ENCODE measurements at regions not wholly inside any gene's neighbourhood (a gene's known extent, or its start where the extent isn't known, plus 50 kb on each side); places are given as distances from the start of the nearest gene placed in this dataset.
"Not testable (repeated sequence)": the region's sequence is repeated elsewhere in the genome, so short reads cannot be mapped to it uniquely, and the experiment has no call there.

DNA sequence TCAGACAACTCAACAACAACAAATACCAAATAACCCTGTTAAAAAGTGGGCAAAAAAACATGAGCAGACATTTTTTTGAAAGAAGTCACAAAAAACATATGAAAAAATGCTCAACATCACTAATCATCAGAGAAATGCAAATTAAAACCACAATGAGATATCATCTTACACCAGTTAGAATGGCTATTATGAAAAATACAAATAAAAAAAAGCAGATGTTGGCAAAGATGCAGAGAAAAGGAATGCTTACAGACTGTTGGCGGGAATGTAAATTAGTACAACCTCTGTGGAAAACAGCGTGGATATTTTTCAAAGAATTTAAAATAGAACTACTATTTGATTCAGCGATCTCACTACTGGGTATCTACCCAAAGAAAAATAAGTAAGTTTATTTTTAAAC lies 114.0 kb downstream of the SLC38A4 start:
- no peak for DNase-seq

DNA sequence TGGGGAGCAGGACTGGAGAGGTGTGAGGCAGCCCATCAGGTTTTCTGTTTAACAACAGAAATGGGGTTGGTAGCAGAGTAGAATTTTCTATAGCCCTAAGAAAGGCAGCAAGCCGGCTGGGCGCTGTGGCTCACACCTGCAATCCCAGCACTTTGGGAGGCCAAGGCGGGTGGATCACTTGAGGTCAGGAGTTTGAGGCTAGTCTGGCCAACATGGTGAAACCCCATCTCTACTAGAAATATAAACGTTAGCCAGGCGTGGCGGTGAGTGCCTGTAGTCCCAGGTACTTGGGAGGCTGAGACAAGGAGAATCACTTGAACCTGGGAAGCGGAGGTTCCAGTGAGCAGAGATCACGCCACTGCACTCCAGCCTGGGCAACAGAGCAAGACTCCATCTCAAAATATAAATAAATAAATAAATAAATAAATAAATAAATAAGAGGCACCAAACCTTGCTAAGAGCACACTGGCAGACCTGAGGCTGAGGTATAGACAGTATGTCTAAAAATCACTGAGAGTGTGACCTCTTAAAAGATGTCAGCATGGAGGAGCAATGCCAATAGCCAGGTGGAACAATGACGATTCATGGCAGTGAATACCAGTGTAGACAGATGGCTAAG lies 115.6 kb downstream of the SLC38A4 start:
- no peak for DNase-seq

GRCh38 chr12:46702581-46703344 lies 123.0 kb downstream of the SLC38A4 start:
- no peak for DNase-seq

GRCh38 chr12:46701356-46701755 lies 124.4 kb downstream of the SLC38A4 start:
- DNase-seq, result no peak

DNA sequence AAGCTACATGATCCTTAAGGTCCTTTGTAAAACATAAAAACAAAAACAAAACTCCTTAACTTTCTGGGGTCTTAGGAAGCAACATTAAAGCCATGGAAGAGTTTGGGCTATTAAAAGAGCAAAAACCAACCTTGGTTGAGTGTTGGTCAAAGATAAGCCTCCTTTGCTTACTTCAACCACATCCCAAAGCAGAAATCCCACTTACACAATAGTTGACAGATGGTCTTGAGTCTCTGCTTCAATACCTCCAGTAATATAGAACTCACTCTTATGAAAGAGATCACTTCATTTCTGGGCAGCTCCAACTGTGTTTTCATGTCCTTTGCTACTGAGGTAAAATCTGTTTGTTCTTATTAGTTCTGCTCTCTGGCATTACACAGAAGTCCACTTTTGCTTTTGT lies 125.8 kb downstream of the SLC38A4 start:
- DNase-seq, result no peak

DNA sequence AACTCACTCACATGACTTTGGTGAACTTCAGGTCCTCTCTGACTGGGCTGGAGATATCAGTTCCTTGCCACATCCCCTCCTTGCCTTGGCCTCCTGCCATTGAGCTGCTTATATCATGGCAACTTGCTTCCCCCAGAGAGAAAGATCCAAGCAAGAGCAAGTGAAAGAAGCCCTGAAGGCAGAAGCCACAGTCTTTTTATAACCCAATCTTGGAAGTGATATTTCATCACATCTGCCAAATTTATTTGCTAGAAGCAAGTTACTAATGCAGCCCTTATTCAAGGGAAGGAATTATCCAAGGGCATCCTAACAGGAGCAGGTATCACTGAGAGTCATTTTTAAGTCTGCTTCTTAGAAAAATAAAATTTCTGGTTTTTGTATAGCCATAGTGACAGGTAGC lies 127.8 kb downstream of the SLC38A4 start:
- DNase-seq, result no peak

- no peak for DNase-seq
Observed at GRCh38 chr12:46693518-46693917, 132.3 kb downstream of the SLC38A4 start.

- DNase-seq, result no peak
Observed at GRCh38 chr12:46693034-46693433, 132.8 kb downstream of the SLC38A4 start.

DNA sequence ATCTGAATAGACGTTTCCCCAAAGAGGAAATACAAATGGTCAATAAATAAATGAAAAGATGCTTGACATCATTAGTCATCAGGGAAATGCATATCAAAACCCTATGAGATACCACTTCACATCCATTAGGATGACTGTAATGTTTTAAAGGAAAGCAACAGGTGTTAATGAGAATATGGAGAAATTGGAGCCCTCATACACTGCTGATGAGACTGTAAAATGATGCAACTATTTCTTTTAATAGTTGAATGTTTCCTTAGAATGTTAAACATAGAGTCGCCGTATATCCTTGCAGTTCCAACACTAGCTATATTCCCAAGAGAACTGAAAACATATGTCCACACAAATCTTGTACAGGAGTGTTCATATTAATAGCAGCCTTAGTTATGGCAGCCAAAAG lies 133.2 kb downstream of the SLC38A4 start:
- no peak for DNase-seq

DNA sequence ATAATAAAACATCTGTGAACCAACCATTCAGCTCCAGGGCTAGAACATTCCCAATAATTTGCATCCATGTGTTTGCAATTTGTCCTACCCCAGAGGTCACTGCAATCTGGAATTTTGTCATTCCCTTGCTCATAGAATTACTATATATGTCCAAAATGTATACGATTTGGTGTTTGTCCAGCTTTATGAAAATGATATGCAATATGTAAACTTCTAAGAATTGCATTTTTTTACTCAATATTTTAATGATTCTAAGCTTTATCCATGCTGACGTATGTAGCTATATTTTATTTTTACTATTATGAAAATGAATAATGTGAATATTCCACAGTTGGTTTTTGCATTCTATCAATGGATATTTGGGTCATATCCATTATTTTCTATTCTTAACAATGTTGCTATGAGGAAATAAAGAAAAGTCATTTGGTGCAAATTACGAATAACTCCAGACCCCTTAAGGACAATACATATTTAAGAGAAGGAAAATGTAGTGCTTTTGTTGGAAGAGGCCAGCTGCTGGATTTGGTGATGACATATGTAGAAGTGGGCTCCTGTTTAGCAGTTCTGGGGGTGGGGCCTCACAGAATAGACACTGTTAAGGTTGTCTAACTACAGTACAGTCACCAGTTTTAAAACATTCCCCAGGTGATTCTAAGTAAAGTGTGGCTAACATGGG lies 139.4 kb downstream of the SLC38A4 start:
- DNase-seq, result no peak

GRCh38 chr12:46684243-46684642 lies 141.6 kb downstream of the SLC38A4 start:
- DNase-seq, result not testable (repeated sequence)

DNA sequence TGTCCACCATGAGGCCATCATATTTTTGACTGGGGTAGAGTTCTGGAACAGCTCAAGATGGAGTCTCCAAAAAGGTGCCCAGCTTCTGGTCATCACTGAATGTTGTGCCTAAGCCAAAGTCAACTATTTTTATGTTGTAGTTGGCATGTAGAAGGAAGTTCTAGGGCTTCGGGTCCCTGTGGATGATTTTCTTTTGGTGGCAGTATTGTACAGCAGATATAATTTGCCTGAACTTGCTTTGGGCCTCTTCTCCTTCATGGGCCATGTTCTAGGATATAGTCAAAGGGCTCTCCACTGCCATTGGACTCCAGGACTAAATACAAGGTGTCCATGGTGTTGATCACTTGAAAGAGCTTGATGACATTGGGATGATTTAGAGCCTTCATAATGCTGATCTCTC lies 143.6 kb downstream of the SLC38A4 start:
- DNase-seq, result no peak

DNA sequence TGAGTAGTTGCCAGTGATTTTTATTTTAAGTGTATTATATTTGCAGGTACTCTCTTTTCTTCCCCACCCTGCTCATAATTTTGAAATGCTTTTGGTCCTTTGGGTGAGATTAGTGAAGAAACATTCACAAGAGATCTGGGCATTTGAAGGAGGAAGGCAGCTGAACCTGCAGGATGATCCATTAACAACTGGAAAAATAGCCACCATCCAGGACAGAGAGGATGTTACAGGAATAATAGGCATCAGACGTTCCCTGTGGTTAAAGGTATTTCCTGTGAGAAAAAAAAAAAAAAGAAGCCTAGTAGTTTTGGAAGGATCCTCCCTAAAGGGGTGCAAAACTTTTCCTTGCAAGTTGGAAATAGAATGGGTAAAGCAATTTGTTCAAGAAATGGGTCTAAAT lies 145.3 kb downstream of the SLC38A4 start:
- no peak for DNase-seq

DNA sequence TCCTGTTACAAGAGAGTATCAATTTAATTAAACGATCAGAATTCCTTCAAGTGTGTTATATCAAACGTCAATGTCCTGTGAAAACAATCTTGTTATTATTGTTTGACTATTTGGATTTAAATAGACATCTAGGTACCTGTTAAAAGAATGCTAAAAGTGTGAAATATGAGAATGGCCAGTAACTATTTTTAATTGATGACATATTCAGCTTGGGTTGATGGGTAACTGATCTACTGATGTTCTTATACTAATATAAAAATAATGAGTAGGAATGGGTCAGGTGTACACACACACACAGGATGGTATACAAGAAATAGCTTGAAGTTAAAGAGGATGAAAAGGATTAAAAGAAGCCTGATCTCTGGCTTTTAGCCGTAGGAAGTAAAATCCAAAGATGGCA lies 146.0 kb downstream of the SLC38A4 start:
- no peak for DNase-seq

GRCh38 chr12:46678426-46678825 lies 147.4 kb downstream of the SLC38A4 start:
- DNase-seq, result no peak

DNA sequence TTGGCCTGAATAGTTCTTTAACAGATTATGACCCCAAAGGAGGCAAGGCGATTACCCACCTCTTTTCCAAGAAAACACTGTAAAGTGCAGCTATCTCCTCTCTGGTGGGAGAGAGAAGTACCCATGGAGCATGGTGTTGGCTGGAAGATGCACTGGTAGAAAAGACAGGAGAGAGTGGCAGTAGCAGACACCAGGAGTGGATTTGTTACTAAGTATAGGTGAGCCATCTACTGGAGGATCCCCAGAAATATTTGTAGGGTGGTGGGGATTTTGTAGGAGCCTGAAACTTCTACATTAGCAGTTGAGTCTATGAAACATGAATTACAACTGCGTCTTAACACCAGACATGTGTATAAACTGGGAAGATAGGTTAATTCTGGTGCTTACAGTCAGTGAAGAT lies 148.0 kb downstream of the SLC38A4 start:
- DNase-seq, result no peak

DNA sequence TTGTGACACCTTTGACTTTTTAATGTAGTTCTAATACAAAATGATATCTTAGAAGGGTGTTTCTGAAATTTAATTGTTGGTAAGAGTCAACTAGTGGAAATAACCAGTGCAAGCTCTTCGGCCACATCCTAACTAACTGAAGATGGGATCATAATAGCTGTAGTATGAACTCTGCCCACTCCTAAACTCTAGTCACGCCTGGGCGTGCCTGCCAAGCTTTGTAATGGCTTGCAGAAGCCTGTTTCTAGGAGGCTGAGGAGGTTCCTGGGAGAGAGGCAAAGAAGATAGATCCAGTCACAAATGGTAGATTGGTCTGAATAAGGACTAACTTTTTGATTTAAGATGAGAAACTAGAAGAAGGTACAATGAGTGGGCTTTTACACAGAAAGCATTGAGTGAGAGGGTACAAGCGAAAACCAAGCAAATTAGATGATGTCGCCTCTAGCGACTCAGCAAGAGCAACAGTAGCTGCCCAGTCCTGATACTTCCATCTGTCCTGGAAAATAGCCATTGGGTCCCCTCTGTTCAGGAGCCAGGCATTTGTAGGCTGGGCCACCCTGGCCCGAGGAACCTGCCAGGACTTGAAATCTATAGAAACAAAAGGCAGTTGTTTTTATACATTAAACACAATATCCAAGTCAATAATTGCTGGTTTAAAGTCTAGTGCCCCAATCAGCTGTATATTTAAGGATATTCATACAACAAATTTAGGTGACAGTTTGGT lies 148.8 kb downstream of the SLC38A4 start:
- no peak for DNase-seq

DNA sequence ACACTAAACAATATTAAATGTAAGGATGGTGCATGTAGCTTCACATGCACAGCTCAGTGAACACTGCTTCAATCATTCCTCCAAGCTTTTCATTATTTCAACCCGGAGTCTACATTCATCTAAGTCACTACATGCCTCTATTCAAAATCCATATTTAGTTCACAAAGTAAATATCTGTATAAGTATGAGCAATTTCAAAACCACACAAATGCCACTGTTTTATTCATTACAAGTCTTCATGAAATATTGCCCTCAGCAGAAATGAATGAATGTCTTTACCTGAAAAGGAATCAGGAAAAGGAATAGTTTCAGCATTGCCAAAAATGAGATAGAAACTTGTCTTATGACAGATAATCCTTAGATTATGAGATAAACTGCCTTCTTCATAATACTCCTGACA lies 149.4 kb downstream of the SLC38A4 start:
- no peak for DNase-seq

DNA sequence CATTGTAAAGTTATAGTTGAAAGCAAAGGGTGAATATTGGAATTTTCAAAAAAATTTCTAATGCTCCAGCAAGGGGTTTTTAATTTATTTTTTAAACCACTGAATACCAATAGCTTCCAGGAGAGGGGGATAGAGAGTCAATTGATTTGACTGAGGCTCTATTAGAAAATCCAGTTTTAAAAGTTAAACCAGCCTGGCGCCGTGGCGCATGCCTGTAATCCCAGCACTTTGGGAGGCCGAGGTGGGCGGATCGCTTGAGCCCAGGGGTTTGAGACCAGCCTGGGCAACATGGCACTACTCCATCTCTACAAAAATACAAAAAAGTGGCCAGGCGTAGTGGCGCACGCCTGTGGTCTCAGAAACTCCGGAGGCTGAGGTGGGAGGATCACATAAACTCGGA lies 150.1 kb downstream of the SLC38A4 start:
- no peak for DNase-seq

DNA sequence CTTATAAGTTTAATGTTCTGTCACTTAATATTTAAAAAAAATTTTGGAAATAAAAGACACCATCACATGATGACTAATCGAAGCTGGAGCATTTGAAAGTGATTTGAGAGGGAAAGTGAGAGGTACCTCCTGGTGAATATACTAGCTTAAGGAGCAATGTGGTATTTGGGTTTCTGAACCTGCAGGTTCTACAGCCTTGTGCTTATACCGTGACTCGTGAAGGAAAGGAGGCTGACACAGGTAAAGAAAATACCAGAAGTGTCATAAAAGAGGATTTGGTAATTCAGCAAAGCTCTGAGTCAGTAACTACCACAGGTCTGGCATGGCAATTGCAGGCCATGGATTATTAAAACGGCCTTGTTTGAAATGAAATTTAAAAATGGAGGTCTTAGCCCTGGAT lies 151.0 kb downstream of the SLC38A4 start:
- no peak for DNase-seq

DNA sequence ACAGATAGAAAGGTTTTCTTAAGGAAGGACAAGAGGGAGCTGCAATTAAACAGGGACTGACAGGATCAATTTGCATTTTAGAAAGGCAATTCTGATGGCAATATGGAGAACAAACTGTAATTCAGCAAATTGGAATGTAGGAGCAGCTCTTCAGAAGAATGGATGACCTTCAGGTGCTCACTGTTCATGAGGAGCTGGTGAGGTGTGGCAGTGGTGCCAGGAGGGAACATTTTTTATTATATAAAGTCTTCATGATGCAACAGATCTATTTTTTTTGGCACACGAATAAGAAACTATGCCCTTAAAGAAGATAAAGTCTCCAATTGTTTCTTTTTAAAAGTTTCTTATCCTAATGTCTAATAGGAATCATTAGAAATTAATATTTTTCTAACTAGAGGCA lies 151.7 kb downstream of the SLC38A4 start:
- DNase-seq, result no peak

GRCh38 chr12:46671102-46671501 lies 154.7 kb downstream of the SLC38A4 start:
- DNase-seq, result no peak

GRCh38 chr12:46670636-46671035 lies 155.2 kb downstream of the SLC38A4 start:
- DNase-seq, result no peak

- no peak for DNase-seq
Observed at GRCh38 chr12:46669720-46670119, 156.1 kb downstream of the SLC38A4 start.
